Suprapubic skin (tissue), 4 donors: ENCODE measurements at regions not wholly inside any gene's neighbourhood (a gene's known extent, or its start where the extent isn't known, plus 50 kb on each side); places are given as distances from the start of the nearest gene placed in this dataset.

Source experiments
- DNase-seq, 2 donors: peaks; one replicate each; pipeline ENCODE4 v3.0.0-alpha.2; 2019; ENCODE audit warnings: low spot score in 2 of 2
- H3K27ac ChIP-seq: fragments of 200-600 bp; sonication (generic); one replicate; pipeline ENCODE4 v1.5.1; 2019
- H3K27me3 ChIP-seq: fragments of 200-600 bp; sonication (generic); one replicate; pipeline ENCODE4 v1.5.1; 2019
- H3K36me3 ChIP-seq: fragments of 200-600 bp; sonication (generic); one replicate; pipeline ENCODE4 v1.5.1; 2019
- H3K4me1 ChIP-seq: fragments of 200-600 bp; sonication (generic); one replicate; pipeline ENCODE4 v1.5.1; 2019
- H3K4me3 ChIP-seq: fragments of 200-600 bp; sonication (generic); one replicate; pipeline ENCODE4 v1.5.1; 2019; ENCODE audit warnings: mild to moderate bottlenecking
- H3K9me3 ChIP-seq: fragments of 200-600 bp; sonication (generic); one replicate; pipeline ENCODE4 v1.5.1; 2019
- CTCF ChIP-seq, 2 donors: fragments of 200-600 bp in 1 of 2; fragments of 450-650 bp in 1 of 2; sonication (generic) in 1 of 2; IDR thresholded peaks; one replicate each; pipeline ENCODE4 v1.5.1; 2016 to 2019; ENCODE audit warnings: antibody characterized with exemption in 2 of 2, mild to moderate bottlenecking in 1 of 2, moderate library complexity in 1 of 2
- EP300 ChIP-seq: sonication (generic); formaldehyde crosslinking; IDR thresholded peaks from one replicate; pipeline ENCODE4 v1.6.1; 2017; ENCODE audit warnings: antibody characterized with exemption
- POLR2A ChIP-seq, 2 donors: fragments of 450-650 bp; IDR thresholded peaks; one replicate each; pipeline ENCODE4 v1.6.1; 2017; ENCODE audit warnings: antibody characterized with exemption in 2 of 2, mild to moderate bottlenecking in 2 of 2, moderate library complexity in 2 of 2
- POLR2AphosphoS5 ChIP-seq, 3 donors: sonication (generic); formaldehyde crosslinking; IDR thresholded peaks; one replicate each; pipeline ENCODE4 v1.6.1; 2017; ENCODE audit warnings: antibody characterized with exemption in 3 of 3
- WGBS: methylation state at CpG from one replicate; pipeline ENCODE4 v1.1.5; 2018; 5-methylcytosine and 5-hydroxymethylcytosine counted together

- WGBS, result 82% methylated on average over 11 of the region's 11 CpGs
- H3K4me1 ChIP-seq, result peaks cover 20% of the 10 kb centered on the region
- no peaks in the 10 kb centered on the region for H3K9me3 ChIP-seq
- TF ChIP-seq EP300 (no peak), POLR2AphosphoS5 (IDR thresholded peaks at IDR 0.05) (no peak), POLR2A (IDR thresholded peaks at IDR 0.05) (no peak), CTCF (IDR thresholded peaks at IDR 0.05) (no peak)
- H3K27ac ChIP-seq, result no peak overlapping the region
- peaks cover 10% of the 10 kb centered on the region for H3K27me3 ChIP-seq
- DNase-seq, result no peak
- no peaks in the 10 kb centered on the region for H3K36me3 ChIP-seq
- H3K4me3 ChIP-seq, result no peak overlapping the region
Measured at GRCh38 chr9:95750725-95751519, 124.6 kb upstream of the ERCC6L2 start.

GRCh38 chr9:95749493-95749892, 126.0 kb upstream of the ERCC6L2 start:
- no peak overlapping the region for H3K27ac ChIP-seq
- peaks cover 10% of the 10 kb centered on the region for H3K27me3 ChIP-seq
- H3K36me3 ChIP-seq, result no peaks in the 10 kb centered on the region
- TF ChIP-seq CTCF (IDR thresholded peaks at IDR 0.05), result no peak
- TF ChIP-seq POLR2AphosphoS5 (IDR thresholded peaks at IDR 0.05), result no peak
- DNase-seq, result no peak
- no peaks in the 10 kb centered on the region for H3K9me3 ChIP-seq
- H3K4me3 ChIP-seq, result no peak overlapping the region
- H3K4me1 ChIP-seq, result peaks cover 20% of the 10 kb centered on the region
- 71% methylated on average over 9 of the region's 9 CpGs for WGBS

GRCh38 chr9:95746408-95747180, 128.9 kb upstream of the ERCC6L2 start:
- no peak for DNase-seq

GRCh38 chr9:95742821-95743220, 132.7 kb upstream of the ERCC6L2 start:
- no peak for TF ChIP-seq CTCF (IDR thresholded peaks at IDR 0.05)
- no peak for TF ChIP-seq POLR2A (IDR thresholded peaks at IDR 0.05)
- TF ChIP-seq EP300, result no peak
- no peak for TF ChIP-seq POLR2AphosphoS5 (IDR thresholded peaks at IDR 0.05)
- no peak overlapping the region for H3K4me3 ChIP-seq
- DNase-seq, result no peak
- no peaks in the 10 kb centered on the region for H3K4me1 ChIP-seq
- H3K36me3 ChIP-seq, result no peaks in the 10 kb centered on the region
- H3K27me3 ChIP-seq, result no peaks in the 10 kb centered on the region
- H3K27ac ChIP-seq, result no peak overlapping the region
- no peaks in the 10 kb centered on the region for H3K9me3 ChIP-seq
- whole genome bisulfite sequencing, result 84% methylated on average over 6 of the region's 6 CpGs

More at GRCh38 chr9:95746408-95747180, 128.9 kb upstream of the ERCC6L2 start:
- H3K4me3 ChIP-seq, result no peak overlapping the region
- no peak overlapping the region for H3K27ac ChIP-seq
- no peak for TF ChIP-seq CTCF (IDR thresholded peaks at IDR 0.05)
- H3K36me3 ChIP-seq, result no peaks in the 10 kb centered on the region
- no peaks in the 10 kb centered on the region for H3K9me3 ChIP-seq
- H3K4me1 ChIP-seq, result no peaks in the 10 kb centered on the region
- H3K27me3 ChIP-seq, result no peaks in the 10 kb centered on the region
- 75% methylated on average over 4 of the region's 4 CpGs for WGBS

GRCh38 chr9:95741631-95742030, 133.9 kb upstream of the ERCC6L2 start:
- 36% methylated on average over 2 of the region's 2 CpGs for WGBS
- no peak for TF ChIP-seq CTCF (IDR thresholded peaks at IDR 0.05)
- no peak for TF ChIP-seq EP300
- no peak for TF ChIP-seq POLR2A (IDR thresholded peaks at IDR 0.05)
- no peak for TF ChIP-seq POLR2AphosphoS5 (IDR thresholded peaks at IDR 0.05)
- DNase-seq, result no peak
- no peak overlapping the region for H3K4me3 ChIP-seq
- H3K27ac ChIP-seq, result no peak overlapping the region
- no peaks in the 10 kb centered on the region for H3K9me3 ChIP-seq
- H3K36me3 ChIP-seq, result no peaks in the 10 kb centered on the region
- no peaks in the 10 kb centered on the region for H3K27me3 ChIP-seq
- no peaks in the 10 kb centered on the region for H3K4me1 ChIP-seq
